ENCODE measurements at regions not wholly inside any gene's neighbourhood (a gene's known extent, or its start where the extent isn't known, plus 50 kb on each side); places are given as distances from the start of the nearest gene placed in this dataset.

- TF ChIP-seq EZH2 (IDR thresholded peaks at IDR 0.05; ENCODE audit: borderline replicate concordance, low read depth, low read length, poor library complexity, severe bottlenecking) (no peak), CTCF (conservative IDR thresholded peaks at IDR 0.05; ENCODE audit: low read depth, low read length) (no peak)
These were observed 2197.0 kb downstream of the ARAP2 start for GRCh38 chr4:34047363-34047762.

GRCh38 chr4:34066126-34066525 is 2178.2 kb downstream of the ARAP2 start:
- POLR2A ChIA-PET (ENCODE audit: low non-redundant PET): no interaction called here
- H3K36me3 ChIP-seq (ENCODE audit: insufficient read depth, low read length, poor library complexity, severe bottlenecking): no peaks in the 10 kb centered on the region
- H3K4me3 ChIP-seq (ENCODE audit: low read depth, low read length, poor library complexity, severe bottlenecking): no peak overlapping the region
- TF ChIP-seq EZH2 (IDR thresholded peaks at IDR 0.05; ENCODE audit: borderline replicate concordance, low read depth, low read length, poor library complexity, severe bottlenecking) (no peak), CTCF (conservative IDR thresholded peaks at IDR 0.05; ENCODE audit: low read depth, low read length) (no peak)
- BruUV-seq (replicated peaks): no TSS peak
- no peaks in the 10 kb centered on the region for H3K9me3 ChIP-seq (ENCODE audit: low read depth, low read length, poor library complexity, severe bottlenecking)
- no peak overlapping the region for H3K27ac ChIP-seq (ENCODE audit: low read depth, low read length, poor library complexity, severe bottlenecking)
- DNase-seq (ENCODE audit: low spot score): no peak
- intact Hi-C loops (cut with micrococcal nuclease; ENCODE audit: unreplicated experiment): no loop called here
- no peaks in the 10 kb centered on the region for H3K27me3 ChIP-seq (replicated peaks; ENCODE audit: insufficient read depth, low read depth, low read length, poor library complexity)
- no peaks in the 10 kb centered on the region for H3K4me1 ChIP-seq (ENCODE audit: insufficient read depth, low read length, poor library complexity, severe bottlenecking)
- CTCF ChIA-PET: no interaction called here

More at GRCh38 chr4:34047363-34047762, 2197.0 kb downstream of the ARAP2 start:
- Histone ChIP-seq H3K36me3 (ENCODE audit: insufficient read depth, low read length, poor library complexity, severe bottlenecking) (no peaks in the 10 kb centered on the region), H3K4me3 (ENCODE audit: low read depth, low read length, poor library complexity, severe bottlenecking) (no peak overlapping the region), H3K27ac (ENCODE audit: low read depth, low read length, poor library complexity, severe bottlenecking) (no peak overlapping the region), H3K27me3 (replicated peaks; ENCODE audit: insufficient read depth, low read depth, low read length, poor library complexity) (no peaks in the 10 kb centered on the region), H3K9me3 (ENCODE audit: low read depth, low read length, poor library complexity, severe bottlenecking) (peaks cover 5% of the 10 kb centered on the region), H3K4me1 (ENCODE audit: insufficient read depth, low read length, poor library complexity, severe bottlenecking) (no peaks in the 10 kb centered on the region)
- no TSS peak for BruUV-seq (replicated peaks)
- ChIA-PET POLR2A (ENCODE audit: low non-redundant PET) (no interaction called here), CTCF (no interaction called here)
- DNase-seq (ENCODE audit: low spot score): no peak
- intact Hi-C loops (cut with micrococcal nuclease; ENCODE audit: unreplicated experiment): no loop called here

GRCh38 chr4:34091451-34091850 is 2152.9 kb downstream of the ARAP2 start:
- H3K9me3 ChIP-seq (ENCODE audit: low read depth, low read length, poor library complexity, severe bottlenecking): no peaks in the 10 kb centered on the region
- H3K27ac ChIP-seq (ENCODE audit: low read depth, low read length, poor library complexity, severe bottlenecking): no peak overlapping the region
- no peaks in the 10 kb centered on the region for H3K27me3 ChIP-seq (replicated peaks; ENCODE audit: insufficient read depth, low read depth, low read length, poor library complexity)
- DNase-seq (ENCODE audit: low spot score): no peak
- no TSS peak for BruUV-seq (replicated peaks)
- TF ChIP-seq CTCF (conservative IDR thresholded peaks at IDR 0.05; ENCODE audit: low read depth, low read length) (no peak), EZH2 (IDR thresholded peaks at IDR 0.05; ENCODE audit: borderline replicate concordance, low read depth, low read length, poor library complexity, severe bottlenecking) (no peak)
- POLR2A ChIA-PET (ENCODE audit: low non-redundant PET): no interaction called here
- intact Hi-C loops (cut with micrococcal nuclease; ENCODE audit: unreplicated experiment): no loop called here
- no peak overlapping the region for H3K4me3 ChIP-seq (ENCODE audit: low read depth, low read length, poor library complexity, severe bottlenecking)
- CTCF ChIA-PET: no interaction called here
- no peaks in the 10 kb centered on the region for H3K4me1 ChIP-seq (ENCODE audit: insufficient read depth, low read length, poor library complexity, severe bottlenecking)
- H3K36me3 ChIP-seq (ENCODE audit: insufficient read depth, low read length, poor library complexity, severe bottlenecking): no peaks in the 10 kb centered on the region
